DMS79 (cell line): ENCODE measurements at regions not wholly inside any gene's neighbourhood (a gene's known extent, or its start where the extent isn't known, plus 50 kb on each side); places are given as distances from the start of the nearest gene placed in this dataset.
"Not testable (repeated sequence)": the region's sequence is repeated elsewhere in the genome, so short reads cannot be mapped to it uniquely, and the experiment has no call there.

Experiments used
- DNase-seq: peaks from one replicate; lab custom pipeline; 2025; lab: John Stamatoyannopoulos, UW

GRCh38 chr2:4988444-4988843 is 703.7 kb upstream of the SOX11 start:
- DNase-seq: not testable (repeated sequence)

DNA sequence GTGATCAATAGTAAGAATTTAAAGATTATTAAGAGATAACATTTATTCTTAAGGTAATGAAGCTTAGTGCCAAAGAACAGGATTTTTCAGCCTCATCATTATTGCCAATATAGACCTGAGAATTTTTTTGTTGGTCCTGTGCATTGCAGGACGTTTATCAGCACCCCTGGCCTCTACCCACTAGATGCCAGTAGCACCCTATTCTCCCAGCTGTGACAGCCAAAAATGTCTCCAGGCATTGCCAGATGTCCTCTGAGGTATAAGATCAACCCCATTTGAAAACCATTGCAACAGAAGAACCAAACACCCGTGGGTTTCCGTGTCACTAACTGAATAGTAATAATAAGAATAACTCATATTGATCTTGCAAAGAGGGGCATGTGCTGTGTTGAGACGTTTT is 700.0 kb upstream of the SOX11 start:
- no peak for DNase-seq

DNA sequence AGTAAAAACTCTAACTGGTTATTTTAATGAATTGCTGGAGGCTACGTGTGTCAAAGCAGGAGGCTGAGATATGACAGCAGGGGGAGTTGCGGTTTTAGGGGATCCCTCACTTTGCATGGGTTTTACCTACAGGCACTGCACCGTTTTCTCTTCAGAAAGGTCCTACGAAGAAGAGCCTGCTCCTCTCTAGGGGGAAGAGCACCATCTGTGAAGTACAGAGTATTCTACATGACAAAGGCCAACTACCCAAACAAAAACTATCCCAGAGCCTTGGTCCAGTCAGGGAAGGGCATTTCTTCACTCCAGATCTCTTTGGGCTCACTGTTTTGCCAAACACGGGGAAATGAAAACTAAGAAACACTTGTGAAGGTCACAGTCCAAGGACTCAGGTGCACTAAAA is 696.7 kb upstream of the SOX11 start:
- DNase-seq: no peak

DNA sequence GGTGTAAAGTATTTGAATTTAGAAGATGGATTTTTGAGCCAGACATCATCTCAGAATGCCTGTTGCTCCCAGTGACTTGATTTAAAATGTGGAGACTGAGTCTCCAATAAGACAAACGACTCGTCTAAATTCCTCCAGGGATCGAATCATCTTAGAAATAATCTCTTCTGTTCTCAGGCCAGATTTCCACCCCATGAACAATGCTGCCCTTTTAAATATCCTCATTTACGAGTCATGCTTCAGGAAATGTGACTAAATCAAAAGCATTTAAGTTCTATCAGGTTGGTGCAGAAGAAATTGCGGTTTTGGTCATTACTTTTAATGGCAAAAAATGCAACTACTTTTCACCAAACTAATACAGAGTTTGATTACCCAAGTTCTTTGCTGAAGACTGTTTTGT is 684.6 kb upstream of the SOX11 start:
- no peak for DNase-seq

- no peak for DNase-seq
Measured at GRCh38 chr2:5019324-5019723, 672.9 kb upstream of the SOX11 start.

DNA sequence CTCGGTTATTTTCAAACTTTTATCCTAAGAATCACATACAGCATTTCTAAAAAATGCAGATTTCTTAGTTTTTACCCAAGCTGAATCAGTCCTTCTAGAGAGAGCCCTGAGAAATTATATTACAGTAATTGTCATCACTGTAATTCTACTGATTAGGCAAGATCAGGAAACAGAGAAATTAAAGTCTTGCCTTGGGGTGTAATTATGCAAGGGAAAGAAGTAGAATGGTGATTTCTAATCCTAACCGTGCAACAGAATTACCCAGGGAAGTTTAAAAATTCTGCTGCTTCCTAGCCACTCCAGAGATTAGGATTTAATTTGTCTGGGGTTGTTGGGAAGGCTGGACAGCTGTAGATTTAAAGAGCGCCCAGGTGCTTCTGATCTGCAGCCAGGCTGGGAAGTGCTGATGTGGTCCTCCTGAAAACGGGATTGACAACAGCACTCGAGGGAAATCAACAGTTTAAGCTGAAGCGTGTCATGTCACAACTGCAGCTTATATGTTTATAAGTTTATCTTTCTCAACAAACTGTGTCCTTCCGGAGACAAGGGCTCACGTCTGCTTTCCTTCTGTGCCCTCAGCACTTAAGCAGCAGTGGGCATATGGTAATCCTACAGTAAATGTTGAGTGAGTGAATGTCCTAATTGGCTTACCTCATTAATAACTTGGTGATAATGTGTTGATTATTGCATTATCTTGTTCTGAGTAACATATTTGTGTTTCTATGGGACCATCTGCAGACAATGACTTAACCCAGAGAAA is 671.9 kb upstream of the SOX11 start:
- DNase-seq: no peak

GRCh38 chr2:5021136-5021535 is 671.0 kb upstream of the SOX11 start:
- no peak for DNase-seq

DNA sequence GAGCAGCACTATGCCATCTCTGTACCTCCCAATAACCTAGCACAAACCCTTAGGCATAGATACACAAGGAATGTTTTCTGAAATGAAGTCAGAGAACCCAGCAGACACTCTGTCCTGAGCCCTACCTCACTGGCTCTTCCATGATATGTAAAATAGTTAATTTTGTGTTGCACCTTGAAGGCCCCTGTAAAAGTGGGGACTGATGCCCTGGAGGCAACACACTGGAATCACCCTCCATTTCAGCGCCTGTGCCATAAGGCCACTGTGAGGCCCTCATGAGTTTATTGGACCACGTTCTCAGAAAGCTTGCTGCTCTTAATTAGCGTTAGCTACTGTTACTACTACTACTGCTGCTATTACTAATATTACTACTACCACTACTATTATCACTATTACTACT is 670.1 kb upstream of the SOX11 start:
- no peak for DNase-seq

DNA sequence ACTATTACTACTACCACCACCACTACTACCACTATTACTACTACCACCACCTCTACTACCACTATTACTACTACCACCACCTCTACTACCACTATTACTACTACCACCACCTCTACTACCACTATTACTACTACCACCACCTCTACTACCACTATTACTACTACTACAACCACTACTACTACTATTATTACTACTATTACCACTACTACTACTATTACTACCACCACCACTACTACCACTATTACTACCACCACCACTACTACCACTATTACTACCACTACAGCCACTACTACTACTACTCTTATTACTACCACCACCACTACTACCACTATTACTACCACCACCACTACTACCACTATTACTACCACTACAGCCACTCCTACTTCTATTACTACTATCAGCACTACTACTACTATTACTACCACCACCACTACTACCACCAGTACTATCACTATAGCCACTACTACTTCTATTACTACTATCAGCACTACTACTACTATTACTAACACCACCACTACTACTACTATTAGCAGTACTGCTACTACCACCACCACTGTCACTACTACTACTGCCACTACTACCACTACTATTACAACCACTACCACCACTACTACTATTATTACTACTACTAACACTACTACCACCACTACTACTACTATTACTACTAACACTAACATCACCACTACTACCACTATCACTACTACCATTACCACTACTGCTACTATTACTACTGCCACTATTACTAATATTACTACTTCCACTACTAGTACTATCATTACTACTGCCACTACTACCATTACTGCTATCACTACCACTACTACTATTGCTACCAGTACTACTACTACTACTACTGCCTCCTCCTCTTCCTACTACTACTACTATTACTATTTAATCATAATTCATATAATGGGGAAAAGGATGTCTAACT is 669.2 kb upstream of the SOX11 start:
- not testable (repeated sequence) for DNase-seq

DNA sequence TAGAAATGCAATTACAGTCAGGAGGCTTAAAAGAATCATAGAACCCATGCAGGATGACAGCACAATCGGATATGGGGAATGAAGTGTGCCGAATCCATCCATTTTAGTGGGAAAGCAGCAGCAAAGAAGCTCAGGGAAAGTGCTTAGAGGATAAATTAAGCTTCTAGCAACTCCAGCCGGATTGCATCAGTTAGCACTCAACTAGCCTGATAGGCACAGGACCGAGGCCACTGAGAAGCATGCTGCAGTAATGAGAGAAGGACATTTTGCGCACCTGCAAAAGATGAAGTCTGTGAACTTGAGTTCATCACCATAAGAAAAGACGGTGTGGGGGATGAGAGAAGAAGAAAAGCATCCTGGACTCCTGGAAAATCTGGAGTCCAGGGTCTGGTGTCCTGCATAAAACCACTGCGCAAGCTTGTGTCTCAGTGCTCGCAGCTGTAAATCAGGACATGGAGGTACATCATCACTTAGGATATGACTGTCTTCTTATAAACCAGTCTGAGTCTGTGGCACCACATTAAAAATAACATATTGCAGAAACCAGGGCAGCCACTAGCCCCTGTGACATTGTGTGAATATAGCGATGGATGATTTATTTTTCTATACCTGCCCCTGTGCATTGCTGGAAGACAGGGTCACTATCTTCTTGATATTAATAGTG is 665.5 kb upstream of the SOX11 start:
- no peak for DNase-seq

GRCh38 chr2:5035057-5035488 is 657.1 kb upstream of the SOX11 start:
- no peak for DNase-seq

DNA sequence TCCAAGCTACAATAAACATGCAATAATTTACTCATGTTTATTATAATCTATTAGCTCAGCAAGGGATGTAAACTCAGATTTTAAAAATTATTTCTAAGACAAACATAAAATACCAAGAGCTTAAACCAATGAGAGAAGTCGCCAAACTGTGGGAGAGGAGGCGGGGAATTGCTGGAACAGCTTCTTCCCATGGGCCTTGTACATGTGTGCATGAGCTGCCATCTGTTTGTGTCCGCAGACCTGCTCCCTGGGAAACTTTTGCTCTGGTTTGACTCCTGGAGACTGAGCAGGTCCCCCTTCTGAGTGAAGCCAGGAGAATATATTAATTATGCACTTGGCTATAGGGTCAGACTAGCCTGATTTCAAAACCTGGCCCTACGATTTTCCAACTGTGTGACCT is 655.9 kb upstream of the SOX11 start:
- no peak for DNase-seq

GRCh38 chr2:5039241-5039975 is 652.8 kb upstream of the SOX11 start:
- no peak for DNase-seq

DNA sequence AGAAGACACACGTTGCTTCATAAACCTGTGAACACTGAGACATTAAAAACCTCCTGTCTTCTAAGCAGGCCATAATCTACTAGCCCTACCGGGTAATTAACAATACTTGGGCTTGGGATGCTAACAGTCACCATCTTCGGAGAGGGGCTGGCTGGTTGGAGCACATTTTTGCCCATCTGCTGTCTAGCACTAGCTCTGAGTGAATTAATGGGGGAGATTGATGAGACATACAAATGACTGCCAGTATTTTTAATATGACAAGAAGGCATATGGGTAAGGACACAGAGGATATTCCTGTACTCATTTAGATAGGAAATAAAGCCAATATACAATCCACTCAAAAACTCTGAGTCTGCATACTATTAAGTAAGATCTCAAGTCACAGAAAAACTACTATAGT is 651.6 kb upstream of the SOX11 start:
- DNase-seq: no peak

DNA sequence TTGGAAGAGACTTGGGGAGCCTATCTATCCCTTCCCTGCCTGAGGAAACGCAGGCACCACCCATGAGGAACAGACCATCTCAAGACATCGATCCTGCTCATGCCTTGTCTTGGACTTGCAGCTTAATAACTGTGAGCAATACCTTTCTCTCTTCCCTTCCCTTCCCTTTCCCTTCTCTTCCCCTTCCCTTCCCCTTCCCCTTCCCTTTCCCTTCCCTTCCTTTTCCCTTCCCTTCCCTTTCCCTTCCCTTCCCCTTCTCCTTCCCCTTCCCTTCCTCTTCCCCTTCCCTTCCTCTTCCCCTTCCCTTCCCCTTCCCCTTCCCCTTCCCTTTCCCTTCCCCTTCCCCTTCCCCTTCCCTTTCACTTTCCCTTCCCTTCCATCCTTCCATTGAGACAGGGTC is 650.7 kb upstream of the SOX11 start:
- DNase-seq: no peak

DNA sequence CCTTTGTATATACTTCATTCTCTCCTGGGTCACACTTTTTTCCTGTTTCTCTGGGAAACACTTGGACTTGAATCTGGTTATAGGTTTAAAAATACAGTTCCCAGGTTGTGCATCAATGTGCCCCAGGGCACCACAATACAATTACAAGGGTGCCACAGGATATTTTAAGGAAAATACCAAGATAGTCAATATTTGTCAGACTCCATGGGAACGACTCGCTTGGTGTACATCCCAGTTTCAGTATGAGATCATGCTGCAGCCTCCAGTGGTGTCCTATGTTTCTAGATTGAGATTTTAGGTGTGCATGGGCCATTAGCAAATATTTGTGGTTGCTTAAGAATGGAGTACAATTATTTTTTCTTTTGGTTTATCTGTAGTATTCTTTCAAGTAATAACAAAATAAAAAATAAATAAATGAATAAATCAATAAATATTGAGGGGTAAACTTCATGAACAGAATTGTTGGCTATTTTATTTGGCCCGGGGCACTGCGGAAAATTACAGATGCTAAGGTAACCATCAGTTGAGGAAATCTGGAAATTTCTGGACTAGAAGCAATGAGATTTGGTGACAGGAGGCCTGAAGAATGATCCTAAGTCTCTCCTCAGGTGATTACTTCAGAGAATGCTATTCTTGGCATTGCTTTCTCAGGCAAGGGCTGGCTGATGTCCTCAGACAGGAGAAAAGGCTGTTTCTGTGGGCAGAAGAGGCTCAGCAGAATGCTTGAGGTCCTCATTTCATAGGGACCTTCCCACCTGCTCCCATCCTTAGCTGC is 649.3 kb upstream of the SOX11 start:
- DNase-seq: no peak

GRCh38 chr2:5051300-5051699 is 640.9 kb upstream of the SOX11 start:
- no peak for DNase-seq

- DNase-seq: no peak
Measured at GRCh38 chr2:5052905-5053304, 639.3 kb upstream of the SOX11 start.

DNA sequence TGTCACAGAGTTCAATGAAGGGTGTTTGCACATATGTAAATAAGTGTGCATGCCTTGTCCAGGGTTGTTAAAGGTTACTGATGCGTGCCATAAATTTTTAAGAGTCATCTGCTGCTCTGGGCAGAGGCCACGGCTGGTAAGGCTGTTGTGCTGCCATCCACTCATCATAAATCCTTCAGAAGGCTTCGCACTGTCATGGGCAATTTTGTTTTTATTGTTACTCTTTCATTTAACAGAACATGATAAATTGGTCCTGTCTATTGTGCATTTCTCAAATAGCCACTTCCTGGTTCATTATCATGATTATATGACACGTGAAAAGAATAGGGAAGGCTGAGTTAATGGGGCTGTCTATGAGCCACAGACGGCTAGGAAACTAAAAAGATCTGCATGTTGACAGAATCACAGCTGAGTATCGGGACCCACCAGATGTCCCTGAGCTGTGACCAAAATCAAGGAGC is 634.3 kb upstream of the SOX11 start:
- DNase-seq: peak; percentile 98

- DNase-seq: no peak
Measured at GRCh38 chr2:5060956-5061355, 631.2 kb upstream of the SOX11 start.

GRCh38 chr2:5064687-5065086 is 627.5 kb upstream of the SOX11 start:
- no peak for DNase-seq
